ENCODE measurements at regions not wholly inside any gene's neighbourhood (a gene's known extent, or its start where the extent isn't known, plus 50 kb on each side); places are given as distances from the start of the nearest gene placed in this dataset.

- TF ChIP-seq PAX5 (IDR thresholded peaks at IDR 0.05; ENCODE audit: insufficient read depth, low read length, severe bottlenecking) (no peak), POLR2AphosphoS5 (IDR thresholded peaks at IDR 0.05; ENCODE audit: low read depth, low read length) (no peak), POLR2A (IDR thresholded peaks at IDR 0.05; ENCODE audit: low read depth, low read length) (no peak), TAF1 (IDR thresholded peaks at IDR 0.05; ENCODE audit: low read depth, low read length) (no peak)
Observed at GRCh38 chrY:15440696-15441408, 916.5 kb downstream of the NLGN4Y start.

Data from GM12891 (cell line).